Stromal cell of bone marrow (primary cell): ENCODE measurements at regions not wholly inside any gene's neighbourhood (a gene's known extent, or its start where the extent isn't known, plus 50 kb on each side); places are given as distances from the start of the nearest gene placed in this dataset.

Source experiments
- DNase-seq: peaks from one replicate; pipeline ENCODE4 v3.0.0-alpha.2; 2012; ENCODE audit warnings: low read depth

DNA sequence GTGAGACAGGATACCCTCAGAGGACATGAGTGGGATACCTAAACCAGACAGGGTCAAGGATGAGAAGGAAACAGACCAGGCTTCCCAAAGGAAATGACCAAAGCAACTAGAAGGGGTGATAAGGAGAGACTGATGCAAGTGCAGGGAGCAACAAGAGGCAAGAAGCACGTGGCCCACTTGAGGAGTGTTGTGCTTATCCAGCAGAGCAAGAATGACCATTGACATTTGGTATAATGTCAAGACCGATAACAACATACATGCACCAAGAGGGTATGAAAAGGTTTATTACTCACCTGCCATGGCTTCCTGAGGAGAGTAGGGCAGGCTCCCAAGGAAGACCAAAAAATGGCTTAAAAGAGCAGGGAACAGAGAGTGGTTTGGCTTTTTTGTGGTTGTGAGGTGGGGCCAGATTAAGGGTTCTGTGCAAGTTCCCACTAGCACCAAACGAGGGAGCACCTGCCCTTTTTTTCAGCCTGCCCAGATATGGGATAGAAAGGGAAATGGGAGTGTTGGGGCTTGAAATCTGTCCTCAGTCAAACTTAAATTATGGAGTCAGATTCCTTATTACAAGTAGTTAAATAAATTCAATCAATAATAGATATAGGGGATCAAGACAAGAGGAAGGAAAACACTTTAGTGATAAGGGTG lies 513.6 kb downstream of the RASEF start:
- DNase-seq = no peak

DNA sequence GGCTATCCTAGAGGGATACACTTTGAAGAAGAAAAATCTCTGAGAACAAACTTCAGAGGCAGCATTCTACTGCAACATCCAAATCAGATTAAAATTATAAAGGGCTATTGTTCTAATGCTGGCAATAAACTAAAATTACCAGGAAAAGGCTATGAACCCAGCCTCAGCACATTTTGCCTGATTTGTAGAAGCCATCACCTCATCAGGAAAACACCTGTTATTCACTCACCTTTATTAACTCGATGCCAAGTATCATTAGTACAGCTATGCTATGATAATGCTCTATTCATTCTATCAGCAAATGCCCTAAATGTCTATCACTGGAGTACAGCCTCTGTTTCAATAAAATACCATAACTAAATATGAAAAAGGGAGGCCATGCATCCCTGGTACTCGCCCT lies 510.2 kb downstream of the RASEF start:
- DNase-seq = no peak

DNA sequence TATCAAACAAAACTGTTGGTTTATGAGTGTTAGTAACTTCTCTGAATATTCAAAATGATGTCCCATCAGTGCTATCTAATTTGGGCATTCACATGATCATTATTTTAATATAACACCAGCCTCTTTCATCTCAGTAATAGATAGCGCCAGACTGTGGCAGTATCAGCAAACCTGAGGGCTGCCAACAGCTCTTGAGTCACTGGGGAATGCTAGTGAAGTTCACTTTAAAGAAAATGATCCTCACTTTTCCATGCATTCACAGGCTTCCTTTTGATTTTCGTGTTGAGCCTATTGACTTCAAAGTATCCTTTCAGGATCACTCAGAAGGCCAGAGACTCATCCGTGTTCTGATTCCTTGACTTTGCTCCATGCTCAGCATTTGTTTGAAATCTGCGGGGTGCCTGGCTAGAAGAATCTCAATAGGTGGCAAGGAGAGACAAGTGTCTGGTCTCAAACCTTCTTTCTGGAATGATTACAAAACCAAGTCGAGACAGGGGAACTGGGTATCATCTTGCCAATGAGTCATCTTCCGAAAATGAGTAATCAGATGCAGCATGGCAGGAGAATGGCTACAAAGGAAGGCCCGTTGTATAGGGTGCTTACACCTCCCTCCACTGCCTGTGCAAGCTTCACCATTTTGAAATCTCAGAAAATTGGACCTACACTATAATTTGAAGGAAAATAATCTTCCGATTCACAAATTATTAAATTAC lies 509.1 kb downstream of the RASEF start:
- no peak for DNase-seq

DNA sequence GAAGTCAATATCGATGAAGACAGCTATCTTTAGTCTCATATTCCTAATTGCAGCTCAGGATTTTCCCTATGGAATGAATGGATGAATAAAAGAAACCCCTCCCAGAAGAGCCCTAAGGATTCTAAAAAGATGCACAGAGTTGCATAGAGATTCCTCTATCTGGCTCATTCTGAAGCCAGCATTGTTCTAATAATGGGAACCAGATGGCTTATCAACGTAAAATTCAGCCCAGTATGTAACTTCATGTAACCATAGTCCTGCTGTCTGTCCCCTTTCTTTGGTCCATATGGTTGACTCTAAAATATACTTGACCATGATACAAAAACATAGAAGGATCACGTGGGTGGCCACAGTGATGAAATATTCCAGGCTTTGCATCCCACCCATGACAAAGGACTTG lies 508.6 kb downstream of the RASEF start:
- no peak for DNase-seq

DNA sequence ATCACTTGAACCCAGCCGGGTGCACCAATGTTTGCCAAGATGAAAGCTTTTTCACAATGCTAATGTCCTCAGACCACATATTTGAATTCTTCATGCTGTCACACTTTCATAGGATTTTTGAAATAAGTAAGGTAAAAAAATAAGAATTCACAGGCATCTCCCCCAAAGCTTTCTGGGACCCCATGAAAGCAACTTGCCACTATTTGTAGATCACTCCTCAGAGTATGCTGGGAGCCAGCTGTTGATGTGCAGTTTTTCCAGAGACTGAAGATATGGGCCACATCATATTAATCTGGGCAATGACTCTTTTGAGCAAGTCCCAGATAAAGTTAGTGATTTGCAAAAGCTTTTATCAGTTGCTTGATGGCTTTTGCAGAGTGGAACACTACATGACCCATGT lies 507.9 kb downstream of the RASEF start:
- no peak for DNase-seq

DNA sequence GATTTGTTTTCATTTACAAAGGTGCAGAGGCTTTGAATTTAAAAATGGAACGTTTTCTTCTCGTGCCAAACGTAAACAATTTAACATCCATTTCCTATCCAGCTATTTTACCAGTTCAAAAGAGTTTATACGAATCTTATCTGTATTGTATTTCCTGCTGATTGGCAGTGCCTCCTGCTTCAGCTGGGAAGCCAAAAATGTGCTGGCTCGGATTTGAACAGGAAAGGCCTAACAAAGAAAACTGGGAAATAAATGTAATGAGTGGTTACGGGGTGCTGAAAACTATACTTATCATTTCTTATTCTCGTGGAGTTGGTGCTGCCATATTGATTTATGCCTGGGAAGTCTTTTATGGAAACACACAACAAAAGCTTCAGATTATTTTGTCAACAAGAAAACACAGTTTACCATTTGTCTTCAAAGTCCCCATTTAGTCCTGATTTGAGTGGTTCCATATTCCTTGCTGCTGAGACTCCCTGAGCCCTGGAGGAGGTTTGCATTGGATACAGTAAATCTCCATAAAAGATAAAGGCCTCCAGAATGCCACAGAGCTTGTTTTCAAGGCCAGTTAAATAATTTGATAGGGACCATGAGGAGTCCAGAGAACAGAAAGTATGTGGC lies 507.4 kb downstream of the RASEF start:
- DNase-seq = no peak

DNA sequence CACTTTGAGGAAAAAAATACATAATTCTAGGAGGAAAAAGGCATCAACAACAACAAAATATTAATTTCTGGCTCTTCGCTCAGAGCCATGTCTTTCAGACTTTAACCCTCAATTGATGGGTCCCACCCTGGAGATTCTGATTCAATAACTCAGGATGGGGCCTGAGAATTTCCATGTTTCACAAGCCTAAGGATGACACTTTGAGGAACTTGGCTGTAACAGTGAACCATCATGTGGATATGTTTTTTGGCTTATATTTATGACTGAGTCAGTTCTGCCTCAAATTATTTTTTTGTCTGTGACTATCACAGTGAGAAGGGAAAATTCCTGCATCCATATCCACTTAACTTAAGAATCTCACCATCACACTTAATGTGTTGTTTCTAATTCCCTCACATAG lies 504.6 kb downstream of the RASEF start:
- DNase-seq = peak; percentile 2

DNA sequence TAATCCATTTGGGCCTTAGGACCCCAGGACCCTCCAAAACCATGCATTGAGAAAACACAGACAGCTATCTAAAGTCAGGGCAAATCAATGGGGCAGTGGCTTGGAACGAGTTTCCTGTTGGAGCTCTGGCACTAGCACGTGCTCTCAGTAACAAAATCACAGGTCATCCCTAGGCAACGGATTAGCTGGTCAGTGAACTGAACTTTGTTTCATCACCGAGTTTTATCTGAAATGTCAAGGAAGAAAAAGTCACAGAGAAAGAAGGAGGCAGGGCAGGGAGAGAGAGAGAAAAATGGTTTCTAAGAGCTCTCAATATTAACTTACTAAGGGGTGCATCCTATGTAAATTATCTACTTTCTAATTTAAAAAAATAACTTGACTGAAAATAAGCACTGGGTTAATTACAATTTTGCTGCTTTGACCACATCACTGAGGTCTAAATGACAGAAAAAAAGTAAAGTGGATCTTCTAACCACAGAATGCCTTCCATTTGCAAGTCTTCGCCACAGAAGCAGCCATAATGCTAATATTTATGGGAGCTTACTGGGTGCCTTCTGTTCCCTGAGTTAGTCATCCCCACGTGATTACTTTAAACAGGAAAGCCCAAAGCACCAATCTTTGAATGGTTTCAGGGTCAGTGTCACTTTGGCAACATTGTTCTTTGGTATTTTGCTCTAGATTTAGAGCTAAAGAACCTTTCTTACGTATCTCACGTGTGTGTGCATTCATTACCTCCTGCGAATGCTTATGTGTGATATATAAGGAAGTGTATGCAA lies 503.9 kb downstream of the RASEF start:
- DNase-seq = no peak

DNA sequence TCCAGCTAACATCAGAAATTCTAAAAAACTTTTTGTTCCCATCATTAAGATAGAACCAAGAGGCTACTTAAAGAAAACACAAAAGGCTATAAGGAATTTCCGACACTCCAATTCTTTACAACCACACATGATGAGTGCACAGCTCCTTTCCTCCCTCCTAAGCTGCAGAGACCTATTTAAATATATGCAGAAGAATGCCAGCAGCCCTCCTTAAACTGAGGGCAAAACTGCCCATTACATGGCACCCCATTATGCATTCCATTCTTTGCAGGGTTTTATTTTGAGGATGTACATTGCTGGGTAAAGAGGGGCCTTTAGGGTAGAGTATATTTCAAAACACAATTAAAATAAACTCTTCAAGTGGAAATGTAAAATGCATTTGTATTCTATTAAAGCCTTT lies 502.9 kb downstream of the RASEF start:
- no peak for DNase-seq

DNA sequence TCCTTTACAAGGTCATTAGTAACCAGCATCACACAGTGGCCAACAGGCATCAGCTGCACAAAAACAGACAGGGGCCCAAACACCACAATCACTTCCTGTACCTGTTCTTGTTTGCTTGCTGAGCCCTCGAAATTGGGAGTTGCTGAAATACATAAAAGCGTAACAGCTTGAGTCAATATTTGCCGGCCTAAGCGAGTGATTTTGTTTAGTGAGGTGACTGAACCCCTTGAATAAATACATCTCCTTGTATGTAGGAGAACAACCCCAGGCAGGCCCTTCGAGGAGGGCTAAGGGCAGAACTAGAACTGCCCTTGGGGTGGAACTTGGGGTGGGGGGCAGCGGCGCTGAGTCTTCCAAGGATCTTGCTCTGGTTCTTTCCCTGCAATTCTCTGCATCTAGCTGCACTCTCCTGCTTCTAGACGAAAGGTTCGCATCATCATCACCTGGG lies 502.5 kb downstream of the RASEF start:
- no peak for DNase-seq

DNA sequence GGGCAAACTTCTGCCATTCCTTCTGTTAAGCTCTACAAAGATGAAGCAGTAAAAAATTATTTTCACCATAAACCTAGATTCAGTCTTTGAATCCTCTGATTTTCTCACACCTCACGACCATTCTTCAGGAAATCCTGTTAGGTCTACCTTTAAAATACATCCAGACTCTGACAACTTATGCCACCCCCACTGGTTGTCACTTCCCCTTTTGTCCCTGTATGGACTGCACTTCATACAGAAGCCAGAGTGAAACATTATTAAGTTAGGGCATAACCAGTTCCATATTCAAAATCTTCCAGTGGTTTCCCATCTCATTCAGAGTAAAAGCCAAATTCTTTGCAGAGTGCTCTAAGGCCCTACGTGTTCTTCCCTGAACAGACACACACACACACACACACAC lies 499.8 kb downstream of the RASEF start:
- DNase-seq = no peak

DNA sequence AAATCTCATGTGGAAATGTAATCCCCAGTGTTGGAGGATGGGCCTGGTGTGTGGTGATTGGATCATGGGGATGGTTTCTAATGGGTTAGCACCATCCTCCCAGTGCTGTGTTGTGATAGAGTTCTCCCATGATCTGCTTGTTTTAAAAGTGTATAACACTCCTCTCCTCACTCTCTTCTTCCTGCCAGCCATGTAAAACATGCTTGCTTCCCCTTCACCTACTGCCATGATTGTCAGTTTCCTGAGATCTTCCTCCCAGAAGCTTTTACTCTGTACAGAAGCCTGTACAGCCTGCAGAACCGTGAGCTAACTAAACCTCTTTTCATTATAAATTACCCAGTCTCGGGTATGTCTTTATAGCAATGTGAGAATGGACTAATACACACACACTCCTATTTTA lies 499.1 kb downstream of the RASEF start:
- no peak for DNase-seq

DNA sequence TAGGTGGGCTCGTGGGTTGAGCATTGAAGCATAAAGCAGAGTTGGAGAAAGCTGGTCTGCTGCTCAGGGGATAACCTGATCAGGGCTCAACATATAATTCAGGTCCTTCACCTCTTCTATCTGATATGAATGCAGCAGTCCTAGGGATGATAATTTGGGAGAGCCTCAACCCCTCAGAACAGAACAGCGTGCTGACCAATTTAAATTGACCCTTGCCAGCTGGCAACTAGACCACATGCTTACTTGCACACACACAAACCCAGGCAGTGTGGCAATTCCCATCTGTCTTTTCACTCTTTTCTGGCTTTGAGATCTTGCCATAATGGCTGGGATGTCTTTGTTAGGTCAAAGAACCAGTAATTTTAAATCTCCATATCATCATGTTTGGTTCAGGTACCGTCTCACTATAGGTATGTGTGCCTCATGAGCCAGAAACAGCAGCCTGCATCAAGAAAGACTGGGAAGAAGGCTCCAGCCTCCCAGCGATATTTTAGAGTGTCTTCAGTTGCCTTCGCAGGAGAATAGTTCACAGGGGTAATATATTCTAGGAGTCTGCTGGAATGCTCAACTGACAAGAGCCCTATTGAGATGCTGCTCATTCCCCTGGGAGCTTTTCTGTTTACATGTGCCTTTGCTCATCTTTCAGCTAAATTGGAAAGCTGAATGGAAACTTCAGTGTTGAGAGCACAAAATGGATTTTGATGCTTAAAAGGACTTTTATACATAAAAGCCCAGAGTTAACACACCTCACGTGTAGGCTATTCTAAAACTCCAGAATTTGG lies 497.6 kb downstream of the RASEF start:
- DNase-seq = no peak

DNA sequence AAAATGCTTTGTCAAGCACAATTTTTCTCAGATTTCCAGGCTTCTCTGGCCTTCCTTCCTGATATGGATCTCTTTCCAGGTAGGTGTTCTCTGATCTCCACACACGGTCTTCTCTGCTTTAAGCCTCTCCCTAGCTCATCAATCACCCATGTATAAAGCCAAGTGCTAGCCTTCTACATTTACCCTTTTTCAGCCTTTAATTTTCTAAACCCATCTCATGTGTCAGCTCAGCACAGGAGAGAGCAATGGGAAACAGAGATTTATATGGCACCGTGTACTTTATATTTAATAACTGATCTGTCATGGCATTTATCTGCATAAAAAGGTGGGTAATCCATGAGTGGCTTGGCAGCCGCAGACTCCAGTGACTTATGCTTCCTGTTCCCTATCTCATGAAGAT lies 495.0 kb downstream of the RASEF start:
- no peak for DNase-seq

DNA sequence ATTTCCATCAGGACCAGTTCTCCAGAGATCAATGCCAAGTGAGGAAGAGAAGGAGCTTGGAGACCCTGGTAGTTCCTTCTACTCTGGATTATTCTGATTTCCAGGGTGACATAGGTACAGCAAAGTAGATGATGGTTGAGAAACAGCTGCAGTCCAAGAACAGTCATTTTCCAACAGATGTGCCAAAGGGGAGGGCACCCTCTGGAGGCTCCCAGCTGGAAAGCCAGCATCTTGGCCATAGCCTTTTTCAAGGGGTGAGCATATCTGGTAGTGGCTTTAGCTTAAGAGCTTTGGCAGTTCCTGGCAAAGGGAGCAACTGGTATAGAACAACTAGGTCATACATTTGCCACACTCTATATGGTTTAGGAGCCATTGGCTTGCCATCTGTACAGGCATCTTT lies 492.7 kb downstream of the RASEF start:
- peak; percentile 2 for DNase-seq

DNA sequence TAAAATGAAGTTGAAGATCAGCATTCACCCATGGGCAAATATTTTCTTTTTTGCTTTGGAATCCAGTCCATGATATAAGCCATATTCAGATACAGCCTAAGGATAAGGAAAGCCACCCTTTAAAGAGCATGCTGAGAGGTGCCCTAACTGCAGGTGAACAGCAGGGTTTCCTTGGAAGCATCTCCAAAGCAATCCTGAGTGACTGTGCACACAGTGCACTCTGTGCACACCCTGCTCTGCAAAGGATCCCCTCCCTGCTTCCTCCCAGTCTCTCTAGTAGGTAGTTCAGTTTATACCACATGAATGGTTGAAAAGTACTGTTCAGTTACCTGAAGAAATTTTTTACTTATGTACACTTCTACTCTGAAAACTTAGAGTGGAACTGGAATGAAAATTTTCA lies 491.4 kb downstream of the RASEF start:
- DNase-seq = no peak

DNA sequence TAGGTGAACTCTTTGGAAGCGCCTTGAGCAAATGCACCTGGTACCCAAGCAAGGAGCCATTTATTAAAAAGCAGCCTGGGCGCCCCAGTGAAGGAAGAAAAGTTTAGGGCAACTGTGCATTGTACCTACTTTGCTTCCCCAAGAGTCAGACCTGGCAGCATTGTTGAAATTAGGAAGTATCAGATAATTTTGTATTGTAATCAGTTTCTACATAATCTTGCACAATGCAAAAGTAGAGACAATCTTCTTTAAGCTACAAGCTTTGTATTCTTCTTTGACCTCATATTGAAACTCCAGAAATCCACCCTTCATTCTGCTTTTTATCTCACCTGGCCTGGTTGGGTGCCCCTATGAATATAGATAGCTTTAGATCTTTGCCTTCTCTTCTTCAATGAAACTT lies 490.8 kb downstream of the RASEF start:
- DNase-seq = no peak

DNA sequence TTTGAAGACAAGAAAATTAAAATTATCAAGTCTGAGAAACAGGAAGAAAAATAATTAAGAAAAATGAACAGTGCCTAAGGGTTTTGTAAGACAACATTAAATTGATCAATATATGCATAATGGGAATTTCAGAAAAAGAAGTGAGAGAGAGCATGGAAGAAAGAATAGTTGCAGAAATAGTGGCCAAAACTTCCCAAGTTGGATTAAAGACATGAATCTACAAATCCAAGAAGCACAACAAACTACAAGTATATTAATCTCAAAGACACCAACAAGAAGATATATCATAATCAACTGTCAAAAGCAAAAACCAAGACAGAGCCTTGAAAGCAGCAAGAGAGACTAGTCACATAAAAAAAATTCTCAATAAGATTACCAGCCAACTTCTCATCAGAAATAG lies 488.0 kb downstream of the RASEF start:
- DNase-seq = no peak

DNA sequence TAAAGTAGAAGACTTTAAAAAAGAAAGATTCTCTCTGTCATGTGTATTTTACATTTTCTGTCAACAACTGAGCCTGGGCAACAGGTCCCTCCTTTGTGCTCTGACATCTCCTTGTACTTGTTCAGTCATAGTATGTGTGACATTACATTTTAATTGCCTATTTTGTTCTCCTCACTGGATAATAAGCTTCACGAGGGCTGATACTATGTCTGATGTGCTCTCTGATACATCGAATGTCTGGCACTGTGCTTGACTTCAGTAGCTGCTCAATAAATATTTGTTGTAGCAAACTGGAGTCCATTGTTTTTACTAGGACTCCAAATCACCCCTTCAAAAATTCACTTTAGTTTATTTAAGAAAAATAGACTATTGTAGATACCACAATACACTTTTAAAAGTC lies 482.0 kb downstream of the RASEF start:
- DNase-seq = no peak

DNA sequence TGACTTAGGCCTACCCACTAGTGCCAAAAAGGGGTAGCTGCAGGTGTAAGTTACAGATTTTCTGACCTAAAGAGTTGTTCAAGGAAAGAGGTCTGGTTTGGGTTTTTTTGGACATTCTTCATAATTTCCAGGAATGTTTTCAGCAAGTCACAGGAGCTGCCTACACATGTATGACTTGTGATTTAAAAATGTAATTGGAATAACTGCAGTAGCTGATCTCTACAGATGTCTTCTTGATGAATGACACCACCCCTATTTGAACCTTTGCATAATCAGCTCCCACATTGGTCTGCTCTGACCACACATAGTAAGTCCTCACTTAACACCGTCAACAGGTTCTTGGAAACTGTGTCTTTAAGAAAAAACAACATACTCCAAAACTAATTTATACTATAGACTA lies 481.4 kb downstream of the RASEF start:
- no peak for DNase-seq

DNA sequence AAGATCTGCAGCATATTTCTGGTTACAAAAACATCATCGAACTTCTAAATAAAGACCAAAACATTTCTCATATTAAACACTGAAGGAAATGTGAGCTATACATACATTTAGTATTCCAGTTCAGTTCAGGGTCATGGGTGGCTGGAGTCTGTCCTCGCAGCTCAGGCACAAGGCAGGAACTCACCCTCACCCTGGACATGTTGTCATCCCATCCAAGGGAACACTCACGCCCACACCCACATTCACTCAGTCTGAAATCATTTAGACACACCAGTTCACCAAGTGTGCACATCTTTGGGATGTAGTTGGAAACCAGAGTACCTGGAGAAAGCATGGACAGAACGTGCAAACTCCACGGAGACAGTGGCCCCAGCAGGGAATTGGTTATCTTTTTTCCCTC lies 481.0 kb downstream of the RASEF start:
- DNase-seq = no peak

DNA sequence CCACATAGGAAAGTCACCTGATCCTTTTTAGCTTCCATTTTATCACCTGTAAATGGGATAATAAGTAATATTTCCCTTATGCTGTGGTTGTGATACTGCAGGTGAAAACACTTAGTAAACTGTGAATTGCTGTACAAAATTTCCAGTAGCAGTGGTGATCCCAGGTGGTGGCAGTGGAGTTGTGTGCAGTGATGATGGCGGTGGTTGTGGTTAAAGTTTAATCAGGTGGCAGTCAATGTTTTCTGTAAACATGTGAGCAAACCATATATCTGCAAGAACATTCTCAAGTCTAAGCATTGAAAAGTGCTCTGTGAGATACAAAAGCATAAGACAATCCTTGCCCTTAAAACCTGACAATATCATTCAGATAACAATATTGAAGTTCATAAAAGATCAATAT lies 480.2 kb downstream of the RASEF start:
- no peak for DNase-seq
